HG03520 (cell line): ENCODE measurements at regions not wholly inside any gene's neighbourhood (a gene's known extent, or its start where the extent isn't known, plus 50 kb on each side); places are given as distances from the start of the nearest gene placed in this dataset.

ENCODE experiments used
- ATAC-seq: cut with Tn5 transposase; IDR thresholded peaks from one replicate; pipeline ENCODE4 v1.9.1; 2021; ENCODE audit warnings: mild to moderate bottlenecking, moderate library complexity; ENCODE audit not compliant: unreplicated experiment

DNA sequence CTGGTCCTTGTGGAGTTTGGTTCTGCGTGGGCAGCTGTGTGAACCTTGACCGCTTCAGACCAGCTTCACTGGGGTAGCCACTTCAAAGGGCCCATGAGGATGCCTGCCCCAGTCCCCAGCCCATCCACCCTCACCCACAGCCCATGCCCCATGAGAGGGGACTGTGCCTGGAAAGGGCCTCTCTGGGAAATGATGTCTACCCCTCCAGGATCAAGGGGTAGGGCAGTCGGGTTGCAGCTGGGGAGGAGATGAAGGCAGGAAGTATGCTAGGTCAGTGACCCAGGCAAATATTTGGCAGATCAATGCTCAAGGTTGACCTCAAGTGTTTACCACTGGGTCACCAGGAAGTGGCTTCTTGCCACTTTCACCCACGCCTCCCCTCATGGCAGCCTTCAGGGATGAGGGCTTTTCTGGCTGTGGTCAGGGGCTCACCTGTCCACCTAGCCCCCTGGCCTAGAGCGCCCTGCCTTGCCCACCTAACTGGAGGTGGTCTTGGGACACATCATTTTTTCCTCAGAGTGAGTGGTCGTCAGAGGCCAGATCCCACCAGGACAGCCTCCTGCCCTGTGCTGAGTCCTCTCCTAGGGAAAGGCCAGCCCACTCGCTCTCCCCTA, 109.5 kb downstream of the SNX5 start:
- ATAC-seq: no peak

- no peak for ATAC-seq
Measured at GRCh38 chr20:17858450-17859001, 110.1 kb downstream of the SNX5 start.

GRCh38 chr20:17857639-17858449, 110.8 kb downstream of the SNX5 start:
- ATAC-seq: no peak

GRCh38 chr20:17856837-17857605, 111.6 kb downstream of the SNX5 start:
- ATAC-seq: no peak

GRCh38 chr20:17856024-17856564, 112.5 kb downstream of the SNX5 start:
- peak; percentile 82 for ATAC-seq

GRCh38 chr20:17854307-17854903, 114.2 kb downstream of the SNX5 start:
- no peak for ATAC-seq

- no peak for ATAC-seq
Measured at GRCh38 chr20:17852323-17852722, 116.3 kb downstream of the SNX5 start.

- ATAC-seq: no peak
Measured at GRCh38 chr20:17850684-17851026, 117.9 kb downstream of the SNX5 start.

- ATAC-seq: no peak
Measured at GRCh38 chr20:17849901-17850683, 118.5 kb downstream of the SNX5 start.

DNA sequence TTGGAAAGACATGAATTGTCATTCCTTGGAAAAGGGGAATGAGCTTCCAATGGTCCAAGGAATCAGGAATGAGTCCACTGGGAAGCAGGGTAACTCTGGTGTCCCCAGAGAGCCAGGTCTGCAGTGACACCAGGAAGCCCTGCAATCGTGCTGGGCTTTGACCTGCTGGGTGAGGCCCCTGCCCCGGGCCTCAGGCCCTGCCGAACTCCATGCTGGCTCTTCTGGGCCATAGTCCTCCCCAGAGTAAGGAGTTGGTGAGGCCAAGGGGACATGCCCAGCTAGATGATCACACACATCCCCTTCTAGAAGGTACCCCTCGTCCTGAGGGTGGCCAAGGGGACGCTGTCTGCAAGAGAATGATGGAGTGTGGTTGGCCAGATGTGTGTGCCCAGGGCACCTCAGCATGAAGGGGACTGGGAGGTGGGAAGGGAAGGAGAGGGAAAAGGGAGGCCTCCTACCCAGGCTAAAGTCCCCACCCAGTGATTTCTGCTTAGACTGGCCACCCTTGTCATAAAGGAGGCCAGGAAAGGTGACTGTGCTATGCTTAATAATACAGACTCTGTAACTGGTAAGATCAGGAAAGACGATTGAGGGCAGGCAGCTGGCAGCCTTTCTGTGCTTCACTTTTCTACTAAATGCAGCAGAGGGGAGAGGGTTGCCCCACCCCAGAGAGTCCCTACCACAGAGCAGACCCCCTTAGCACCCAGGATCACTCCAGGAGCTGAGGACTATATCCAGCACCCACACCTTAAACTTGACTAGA, 119.3 kb downstream of the SNX5 start:
- no peak for ATAC-seq

DNA sequence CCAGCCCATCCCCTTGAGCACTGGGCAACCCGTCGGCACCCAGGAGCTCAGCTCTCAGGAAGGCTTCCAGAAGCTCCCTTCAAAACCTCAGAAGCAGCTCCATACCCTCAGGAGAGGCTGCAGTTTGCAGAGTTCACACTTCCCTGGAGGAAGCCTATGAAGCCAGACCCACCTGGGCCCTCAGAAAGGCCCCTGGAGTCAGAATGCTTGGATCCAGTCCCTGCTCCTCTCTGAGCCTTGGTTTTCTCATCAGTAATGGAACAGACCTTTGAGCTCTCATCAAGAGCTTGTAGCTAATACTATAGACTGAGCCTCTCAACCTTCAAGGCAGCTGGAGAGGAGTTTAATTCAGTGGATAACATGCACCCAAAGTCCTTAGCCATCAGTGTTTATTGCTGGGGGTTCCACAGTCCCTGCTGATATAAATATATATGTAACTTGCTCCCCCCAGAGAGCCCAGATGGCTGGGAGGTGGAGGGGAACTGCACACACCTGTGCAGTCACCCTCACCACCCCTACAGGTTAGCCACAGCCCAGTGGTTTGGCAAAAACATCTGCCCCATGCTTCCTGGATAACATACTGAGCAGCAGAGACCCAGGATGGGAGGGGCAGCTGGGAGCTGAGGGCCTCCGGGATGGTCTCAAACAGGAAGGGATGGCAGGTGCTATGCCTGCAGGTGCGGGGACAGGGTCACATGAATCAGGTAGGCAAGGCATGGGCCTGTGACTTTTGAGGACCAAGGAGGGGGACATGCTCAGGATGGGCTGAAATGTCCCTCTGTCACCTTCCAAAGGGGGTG, 120.1 kb downstream of the SNX5 start:
- no peak for ATAC-seq

DNA sequence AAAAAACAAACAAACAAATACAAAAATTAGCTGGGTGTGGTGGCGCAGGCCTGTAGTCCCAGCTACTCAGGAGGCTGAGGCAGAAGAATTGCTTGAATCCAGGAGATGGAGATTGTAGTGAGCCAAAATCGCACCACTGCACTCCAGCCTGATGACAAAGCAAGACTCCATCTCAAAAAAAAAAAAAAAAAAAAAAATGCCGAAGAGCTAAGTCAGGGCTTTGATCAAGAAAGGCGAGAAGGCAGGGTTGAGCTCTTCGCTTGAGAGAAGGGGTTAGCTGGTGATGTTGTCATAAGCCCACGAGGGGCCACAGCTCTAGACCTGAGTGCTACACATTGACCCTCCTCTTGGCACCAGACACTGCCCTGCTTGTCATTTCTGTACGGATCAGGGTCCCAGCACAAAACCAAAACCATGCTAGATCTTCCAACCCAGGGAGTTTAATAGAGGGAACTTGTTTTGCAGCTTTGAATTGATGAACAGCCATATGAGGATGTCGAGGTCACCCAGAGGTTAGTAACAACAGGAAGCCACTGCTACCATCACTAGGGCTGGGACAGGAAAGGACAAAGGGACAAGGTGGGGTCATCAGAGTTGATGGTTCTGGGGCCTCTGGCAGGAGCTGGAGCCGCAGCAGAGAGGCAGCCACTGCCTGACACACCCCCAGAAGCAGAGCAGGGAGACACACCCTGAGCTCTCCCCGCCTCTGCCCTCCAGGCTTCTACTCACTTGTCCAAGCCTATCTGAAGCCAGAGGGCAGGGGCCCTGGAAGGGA, 122.7 kb downstream of the SNX5 start:
- no peak for ATAC-seq

DNA sequence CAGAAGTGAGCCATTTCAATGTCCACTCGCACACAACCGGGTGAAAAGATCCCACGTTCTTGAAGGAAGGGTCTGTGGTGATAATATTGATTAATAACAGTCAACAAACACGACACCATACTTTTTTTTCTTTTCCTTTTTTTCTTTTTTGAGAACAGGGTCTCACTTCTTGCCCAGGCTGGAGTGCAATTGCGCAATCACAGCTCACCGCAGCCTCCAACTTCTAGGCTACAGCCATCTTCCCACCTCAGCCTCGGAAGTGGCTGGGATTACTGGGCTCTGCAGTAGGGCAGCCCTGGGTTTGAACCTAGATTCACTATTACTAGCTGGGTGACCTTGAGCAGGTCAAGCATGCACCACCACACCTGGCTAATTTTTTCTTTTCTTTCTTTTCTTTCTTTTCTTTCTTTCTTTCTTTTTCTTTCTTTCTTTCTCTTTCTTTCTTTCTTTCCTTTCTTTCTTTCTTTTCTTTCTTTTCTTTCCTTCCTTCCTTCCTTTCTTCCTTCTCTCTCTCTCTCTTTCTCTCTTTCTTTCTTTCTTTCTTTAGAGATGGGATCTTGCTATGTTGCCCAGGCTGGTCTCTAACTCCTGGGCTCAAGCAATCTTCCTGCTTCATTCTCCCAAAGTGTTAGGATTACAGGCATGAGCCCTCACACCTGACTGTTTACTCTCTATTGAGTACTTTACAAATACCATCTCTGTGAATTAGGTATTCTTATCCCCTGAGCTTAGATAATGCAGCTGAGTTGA, 123.9 kb downstream of the SNX5 start:
- ATAC-seq: no peak

DNA sequence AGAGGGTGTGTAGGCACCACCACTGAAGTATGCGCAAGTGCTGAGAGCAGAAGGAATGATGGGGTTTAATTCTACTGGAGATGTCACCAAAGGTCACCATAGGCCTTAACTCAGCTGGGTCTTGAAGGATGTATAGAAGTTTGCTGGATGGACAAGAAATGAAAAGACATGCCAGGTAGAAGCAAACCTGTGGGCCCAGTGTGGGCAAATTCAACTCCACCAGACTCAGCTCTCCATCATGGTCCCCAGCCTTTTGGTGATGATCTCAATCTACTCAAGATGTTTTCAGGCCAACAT, 124.5 kb downstream of the SNX5 start:
- ATAC-seq: no peak

DNA sequence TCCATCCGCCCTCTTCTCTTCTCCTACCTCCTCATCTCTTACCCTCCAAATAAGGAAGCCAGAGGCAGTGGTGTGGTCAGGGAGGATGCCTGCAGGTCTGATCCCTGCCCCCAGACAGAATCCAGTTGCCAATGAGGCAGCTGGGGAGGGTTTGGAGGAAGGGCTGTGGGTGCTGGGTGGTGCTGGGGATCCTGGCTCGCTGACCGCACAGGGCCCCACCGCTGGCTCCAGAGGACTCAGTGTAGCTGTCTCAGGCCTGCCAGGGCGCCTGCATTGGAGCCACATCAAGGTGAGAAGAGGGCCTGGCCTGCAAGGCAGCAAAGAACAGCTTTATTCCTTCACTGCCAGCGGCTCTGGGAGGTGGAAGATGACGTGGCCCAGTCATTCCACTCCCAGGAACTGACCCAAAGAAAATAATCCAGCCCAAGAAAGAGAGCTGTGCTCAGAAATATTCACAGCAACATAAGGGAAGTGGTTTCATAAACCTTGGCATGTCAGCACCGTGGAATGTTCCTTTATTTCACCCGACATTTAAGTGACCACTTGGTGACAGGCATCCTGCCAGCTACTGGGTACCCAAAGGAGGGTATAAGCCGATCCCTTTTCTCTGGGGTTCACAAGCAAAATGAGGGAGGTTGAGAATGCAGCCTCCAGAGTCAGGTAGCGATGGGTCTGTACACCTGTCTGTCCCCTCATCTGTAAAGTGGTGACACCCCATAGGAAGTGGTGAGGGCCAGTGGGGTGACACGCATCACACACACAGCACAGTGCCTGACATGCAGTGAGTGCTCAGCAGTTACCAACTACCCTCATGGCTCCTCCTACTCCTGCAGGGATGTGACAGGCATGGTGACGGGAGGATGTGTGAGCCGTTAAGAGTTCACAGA, 125.1 kb downstream of the SNX5 start:
- no peak for ATAC-seq

DNA sequence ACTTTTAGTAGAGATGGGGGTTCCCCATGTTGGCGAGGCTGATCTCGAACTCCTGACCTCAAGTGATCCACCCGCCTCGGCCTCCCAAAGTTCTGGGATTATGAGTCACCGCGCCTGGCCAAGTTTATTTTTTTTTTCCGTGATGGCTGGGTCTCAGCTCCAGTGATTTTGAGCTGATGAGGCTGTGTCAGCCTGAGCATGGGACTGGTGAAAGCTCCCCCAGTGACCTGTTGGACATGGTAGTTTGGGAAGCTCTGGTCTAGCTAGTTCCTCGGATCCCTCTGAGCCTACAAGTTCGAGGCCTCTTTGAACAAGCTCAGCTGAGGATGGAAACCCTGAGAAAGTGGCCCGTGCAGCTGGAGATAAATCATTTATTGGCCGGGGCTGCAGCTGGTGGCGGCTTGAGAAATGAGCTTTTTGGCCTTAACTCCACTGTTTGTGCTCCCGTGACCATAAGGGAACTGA, 126.8 kb downstream of the SNX5 start:
- no peak for ATAC-seq
